SHP77 treated with DMSO at 0.1 percent for 48 hours (cell line): ENCODE measurements at regions not wholly inside any gene's neighbourhood (a gene's known extent, or its start where the extent isn't known, plus 50 kb on each side); places are given as distances from the start of the nearest gene placed in this dataset.

ENCODE experiments used
- DNase-seq: peaks from one replicate; lab custom pipeline; 2025; lab: John Stamatoyannopoulos, UW

DNA sequence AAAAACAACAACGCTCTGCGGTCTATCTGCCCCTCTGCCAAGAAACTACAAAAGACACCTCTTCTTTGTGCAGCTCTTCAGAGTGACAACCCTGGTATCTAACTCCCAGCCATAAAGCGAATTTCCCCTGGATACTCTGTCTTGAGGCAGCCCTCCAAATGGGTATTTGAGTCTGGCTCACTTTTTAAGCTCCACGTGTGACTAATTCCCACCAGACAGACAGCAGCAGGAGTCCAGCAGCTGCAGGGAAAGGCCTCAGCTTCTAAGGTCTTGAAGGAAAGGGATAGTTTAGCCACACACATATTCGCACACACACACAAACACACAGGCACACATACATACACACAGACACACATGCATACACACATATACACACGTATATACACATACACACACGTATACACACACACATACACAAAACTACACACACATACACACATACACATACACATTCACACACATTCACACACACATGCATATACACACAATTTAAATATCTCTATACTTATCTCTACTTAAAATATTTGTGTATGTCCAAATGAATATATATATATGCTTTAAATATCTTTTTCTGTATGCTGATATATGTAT lies 188.8 kb downstream of the TSHZ3 start:
- no peak for DNase-seq

DNA sequence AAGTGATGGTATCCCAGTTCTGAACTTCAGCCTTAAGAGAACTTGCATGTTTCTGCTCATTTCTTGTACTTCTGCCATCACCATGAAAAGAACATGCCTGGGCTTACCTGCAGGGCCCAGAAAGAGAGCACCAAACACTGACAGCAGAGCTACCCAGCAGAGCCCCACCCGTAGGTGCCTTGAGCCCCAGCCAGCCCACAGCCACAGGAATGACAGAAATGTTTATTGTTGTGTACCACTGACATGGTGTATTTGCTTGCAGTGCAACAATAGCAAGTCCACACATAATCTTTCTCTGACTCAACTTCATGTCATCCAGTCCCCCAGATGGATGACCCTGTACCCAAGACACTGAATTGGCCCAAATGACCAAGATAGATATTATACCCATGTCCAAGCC lies 195.2 kb downstream of the TSHZ3 start:
- no peak for DNase-seq

DNA sequence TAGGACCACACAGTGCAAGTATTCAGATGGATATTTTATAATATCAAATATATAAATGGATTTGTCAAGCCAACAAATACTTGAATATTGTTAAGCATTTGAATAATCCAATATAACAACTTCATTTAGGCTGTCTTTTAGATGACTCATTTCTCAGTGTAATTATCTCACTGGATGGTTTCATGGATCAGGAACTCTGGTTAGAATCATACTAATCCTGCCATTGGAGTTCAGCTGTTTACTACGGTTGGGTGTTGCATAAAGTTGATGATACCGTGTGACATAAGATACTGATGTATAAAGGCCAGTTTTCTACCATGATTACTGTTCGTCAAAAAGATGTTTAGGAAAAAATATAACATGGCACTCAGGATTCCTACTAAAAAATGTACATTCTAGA lies 196.3 kb downstream of the TSHZ3 start:
- DNase-seq: no peak

DNA sequence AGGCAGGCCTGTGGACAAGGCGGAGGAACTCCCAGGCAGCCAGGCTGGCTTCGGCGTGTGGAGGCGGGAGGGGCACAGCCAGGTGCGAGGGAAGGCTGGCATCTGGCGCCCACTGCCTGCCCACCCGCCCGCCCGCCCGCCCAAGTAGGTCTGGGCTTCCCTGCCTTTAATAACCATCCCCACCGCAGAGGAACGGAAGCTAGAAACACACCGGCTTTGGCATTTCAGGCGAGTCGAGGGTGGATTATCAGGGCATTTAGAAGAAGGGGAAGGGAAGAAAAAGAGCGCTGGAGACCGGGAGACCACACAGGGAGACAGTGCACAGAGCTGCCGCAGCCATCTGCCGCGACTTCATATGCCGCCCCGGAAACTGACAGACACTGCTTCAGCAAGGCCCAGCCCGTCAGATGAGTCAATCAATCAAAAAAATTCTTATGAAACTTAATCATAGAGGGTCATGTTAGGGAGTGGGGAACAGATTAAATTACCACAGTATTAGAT lies 199.7 kb downstream of the TSHZ3 start:
- DNase-seq: no peak

DNA sequence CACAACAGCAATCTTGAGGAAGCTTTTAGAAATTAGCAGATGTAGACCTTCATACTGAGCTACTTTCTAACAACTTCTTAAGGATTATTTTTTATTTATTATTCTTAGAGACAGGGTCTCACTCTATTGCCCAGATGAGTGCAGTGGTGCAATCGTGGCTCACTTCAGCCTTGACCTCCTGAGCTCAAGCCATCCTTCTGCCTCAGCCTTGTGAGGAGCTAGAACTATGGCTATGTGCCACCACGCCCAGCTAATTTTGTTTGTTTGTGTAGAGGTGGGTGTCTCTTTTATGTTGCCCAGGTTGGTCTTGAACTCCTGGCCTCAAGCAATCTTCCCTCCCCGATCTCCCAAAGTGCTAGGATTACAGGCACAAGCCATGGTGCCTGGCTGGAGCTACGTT lies 200.6 kb downstream of the TSHZ3 start:
- no peak for DNase-seq

DNA sequence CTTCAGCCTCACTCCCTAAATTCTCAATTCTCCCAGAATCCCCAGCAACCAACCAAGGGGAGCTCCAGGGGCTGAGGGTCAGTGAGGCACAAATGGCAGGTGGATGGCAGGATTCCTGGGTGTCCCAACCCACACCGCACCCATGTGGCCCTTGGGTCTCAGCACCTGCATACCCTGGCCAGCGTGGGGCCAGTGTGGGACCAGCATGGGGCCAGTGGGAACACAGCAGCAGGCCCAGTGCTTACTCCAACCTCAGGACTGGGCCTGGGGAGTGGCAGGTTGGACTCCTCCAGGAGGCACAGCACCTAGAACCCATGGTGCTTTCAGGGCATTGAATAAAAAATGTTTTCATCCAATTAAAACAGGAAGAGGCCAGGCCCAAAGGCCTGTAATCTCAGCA lies 202.0 kb downstream of the TSHZ3 start:
- DNase-seq: no peak

DNA sequence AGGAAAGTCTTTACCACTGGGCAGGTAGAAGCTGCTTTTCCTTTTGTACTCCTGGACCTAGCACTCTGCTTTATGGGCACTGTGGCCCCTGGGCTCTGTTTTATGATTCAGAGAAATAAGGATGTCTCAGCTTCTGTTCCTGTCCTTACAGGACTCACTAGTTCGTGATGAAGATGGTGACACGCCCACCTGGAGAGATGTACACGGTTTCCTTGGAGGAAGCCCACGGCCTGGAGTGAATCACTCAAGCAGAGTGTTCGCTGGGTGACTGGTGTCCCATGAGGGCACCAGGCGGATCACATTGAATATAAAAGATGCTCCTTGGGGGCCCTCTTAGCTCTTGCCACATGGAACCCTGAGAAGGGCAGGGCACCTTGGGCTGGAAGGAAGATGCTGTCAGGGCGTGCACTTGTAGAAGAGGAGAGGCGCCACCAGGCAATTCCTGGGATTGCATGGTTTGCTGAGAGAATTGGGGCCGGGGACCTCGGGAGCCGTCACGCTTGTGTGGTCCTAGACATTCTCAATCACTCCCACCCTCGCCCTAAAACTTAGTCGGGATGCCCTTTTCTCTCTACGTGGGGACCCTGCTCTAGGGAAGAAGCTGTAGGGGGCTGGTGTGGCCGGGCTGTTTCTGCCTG lies 202.6 kb downstream of the TSHZ3 start:
- DNase-seq: no peak

- DNase-seq: no peak
Measured at GRCh38 chr19:31146015-31146414, 203.2 kb downstream of the TSHZ3 start.

DNA sequence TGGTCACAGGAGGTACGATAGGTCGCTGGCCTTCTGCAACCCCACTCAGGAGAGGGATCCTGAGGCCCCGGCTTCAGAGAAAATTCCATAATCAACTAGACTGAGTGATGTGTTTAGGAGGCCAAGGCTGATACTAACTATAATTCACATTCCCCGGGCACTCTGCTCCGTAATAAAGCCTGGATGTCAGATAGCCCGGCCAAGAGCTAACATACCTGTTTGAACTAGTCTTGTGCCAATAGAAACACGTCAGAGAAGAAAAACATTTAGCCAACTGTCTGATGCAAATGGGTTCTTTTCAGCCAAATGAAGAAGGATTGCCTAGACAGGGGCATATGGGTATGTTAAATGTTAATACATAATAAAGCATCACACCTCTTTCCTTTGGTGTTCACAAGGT lies 204.2 kb downstream of the TSHZ3 start:
- no peak for DNase-seq

DNA sequence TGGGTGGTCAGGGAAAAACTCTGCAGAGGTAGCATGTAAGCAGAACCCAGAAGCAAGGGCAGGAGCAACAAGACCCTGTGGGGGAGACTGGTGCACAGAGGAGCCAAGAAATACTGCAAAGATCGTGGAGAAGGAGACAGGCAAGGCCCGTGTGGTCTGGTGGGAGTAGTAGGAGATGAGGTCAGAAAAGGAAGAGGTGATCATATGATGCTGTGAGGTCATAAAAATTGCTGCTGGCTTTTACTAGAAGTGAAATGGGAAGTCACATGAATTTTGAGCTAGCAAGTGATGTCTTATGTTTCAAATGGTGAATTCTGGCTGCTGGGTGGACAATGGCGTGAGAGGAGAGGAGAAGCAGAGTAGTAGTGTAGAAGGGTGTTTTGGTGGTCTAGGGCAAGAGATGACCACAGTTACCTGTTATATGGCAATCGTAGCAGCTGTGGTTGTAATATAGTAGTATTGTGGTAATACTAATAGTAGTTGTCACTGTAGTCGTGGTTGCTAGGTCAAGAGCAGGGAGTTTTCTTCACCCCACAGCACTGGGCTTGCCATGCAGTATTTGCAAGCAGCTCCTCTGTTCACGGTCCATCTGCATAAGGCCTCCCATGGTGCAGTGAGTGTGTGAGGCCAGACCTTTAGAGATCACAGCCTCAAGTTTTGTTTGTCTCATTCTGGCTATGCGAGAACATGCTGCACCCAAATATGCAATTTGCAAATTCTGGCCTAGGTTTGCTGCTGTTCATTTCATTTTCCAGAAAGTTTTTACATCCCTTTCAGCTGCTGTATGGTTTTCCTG lies 205.0 kb downstream of the TSHZ3 start:
- no peak for DNase-seq

- no peak for DNase-seq
Measured at GRCh38 chr19:31141301-31141700, 207.9 kb downstream of the TSHZ3 start.

DNA sequence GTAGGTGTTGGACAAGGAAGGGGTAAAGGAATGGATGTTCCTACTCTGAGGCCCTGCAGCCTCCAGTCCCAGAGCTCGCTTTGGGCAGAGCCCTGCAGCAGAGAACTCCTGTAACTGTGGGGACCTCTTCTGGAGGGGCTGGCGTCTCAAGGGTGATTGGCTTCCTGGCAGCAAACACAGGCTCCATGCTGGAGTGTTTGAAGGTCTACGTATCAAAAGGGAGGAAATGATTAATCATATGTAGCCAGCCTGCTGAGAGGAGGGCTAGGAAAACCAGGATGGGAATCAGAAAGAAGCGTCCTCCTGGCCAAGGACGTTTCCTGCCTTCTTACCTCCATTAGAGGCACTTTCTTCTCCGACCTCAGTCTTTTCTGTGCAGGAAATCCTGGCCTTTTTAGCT lies 208.5 kb downstream of the TSHZ3 start:
- no peak for DNase-seq

GRCh38 chr19:31139871-31140505 lies 209.2 kb downstream of the TSHZ3 start:
- no peak for DNase-seq

- no peak for DNase-seq
Measured at GRCh38 chr19:31138077-31138476, 211.2 kb downstream of the TSHZ3 start.

- DNase-seq: no peak
Measured at GRCh38 chr19:31135841-31136240, 213.4 kb downstream of the TSHZ3 start.

- no peak for DNase-seq
Measured at GRCh38 chr19:31132753-31133110, 216.5 kb downstream of the TSHZ3 start.

- DNase-seq: no peak
Measured at GRCh38 chr19:31128291-31128690, 220.9 kb downstream of the TSHZ3 start.

GRCh38 chr19:31127134-31127967 lies 221.9 kb downstream of the TSHZ3 start:
- no peak for DNase-seq

DNA sequence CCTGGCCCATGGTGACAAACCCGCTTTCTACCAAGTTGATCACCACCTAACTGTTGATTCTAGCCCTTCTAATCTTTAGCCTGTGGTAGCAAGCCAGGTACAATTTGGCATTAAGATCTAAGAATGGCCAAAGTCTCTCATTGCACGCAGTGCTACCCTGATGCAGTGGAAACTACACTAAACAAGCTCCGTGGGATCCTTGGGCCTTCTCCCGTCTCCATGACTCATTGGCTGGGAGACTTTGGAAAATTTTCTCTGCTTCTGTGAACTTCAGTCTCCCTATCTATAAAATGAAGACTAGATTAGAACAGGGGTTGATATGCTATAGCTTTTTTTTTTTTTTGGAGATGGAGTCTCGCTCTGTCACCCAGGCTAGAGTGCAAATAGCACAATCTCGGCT lies 223.0 kb downstream of the TSHZ3 start:
- DNase-seq: no peak

DNA sequence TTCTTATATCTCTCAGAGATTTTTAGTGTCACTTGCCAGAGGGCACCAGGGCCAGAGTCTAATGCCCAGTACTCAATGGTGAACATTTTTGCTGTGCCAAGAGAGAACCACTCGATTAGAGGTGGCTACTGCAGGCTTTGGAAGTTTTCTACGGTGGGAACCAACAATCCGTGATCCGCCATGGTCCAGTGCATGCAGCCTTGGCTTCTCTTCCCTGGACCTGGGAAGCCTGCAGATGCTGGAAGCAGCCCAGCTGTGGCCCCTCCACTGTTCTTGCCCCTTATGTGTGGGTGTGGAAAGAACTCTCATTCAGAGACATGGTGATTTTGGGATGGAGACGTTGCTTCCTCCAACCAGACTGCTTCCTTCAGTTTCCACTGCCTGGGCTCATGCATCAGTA lies 224.2 kb downstream of the TSHZ3 start:
- DNase-seq: no peak

GRCh38 chr19:31121501-31121900 lies 227.7 kb downstream of the TSHZ3 start:
- no peak for DNase-seq

GRCh38 chr19:31120952-31121351 lies 228.3 kb downstream of the TSHZ3 start:
- DNase-seq: no peak
